K562 (cell line): ENCODE measurements at regions not wholly inside any gene's neighbourhood (a gene's known extent, or its start where the extent isn't known, plus 50 kb on each side); places are given as distances from the start of the nearest gene placed in this dataset.

ENCODE experiments used
- ATAC-seq: fragments of 200-7000 bp; cut with Tn5 transposase; 3 replicates; pipeline ENCODE4 v1.9.1; 2020; ENCODE audit warnings: moderate library complexity
- BruUV-seq: library from RNA; stranded (reverse); fragments of 400-500 nt; replicated peaks from 2 replicates; lab custom pipeline; 2021; lab: Mats Ljungman, UMichigan
- CTCF ChIA-PET: fragments of 300-600 bp; formaldehyde crosslinking; extraction: SDS; loops from one replicate; lab custom pipeline; 2021; ENCODE audit warnings: low intra/inter-chr PET ratio; lab: Yijun Ruan, JAX
- POLR2A ChIA-PET: fragments of 300-600, 350-650 bp; sonication (Branson Sonifier 250); formaldehyde crosslinking; extraction: SDS; loops from one replicate; lab custom pipeline; 2021; ENCODE audit warnings: antibody characterized with exemption, inconsistent platforms; lab: Yijun Ruan, JAX
- DNase-seq, 4 experiments: peaks; one replicate each; pipeline versions ENCODE4 v3.0.0 to v3.0.0-alpha.2; 2011 to 2018; ENCODE audit warnings: low spot score in 3 of 4, mixed read lengths in 3 of 4; ENCODE audit errors: extremely low read depth in 1 of 4
- FAIRE-seq: peaks from 2 replicates; lab custom pipeline; 2011; peaks lifted over from hg19 to GRCh38; lab: Jason Lieb, UNC
- H2AFZ ChIP-seq: 2 replicates; pipeline ENCODE4 v1.6.0; 2011; ENCODE audit warnings: low read depth, low read length, control low read depth, inconsistent platforms
- H3K27ac ChIP-seq: fragments of 200-600 bp; 3 replicates; pipeline ENCODE4 v1.8.0; 2011; ENCODE audit warnings: low read depth, mild to moderate bottlenecking, control low read depth, inconsistent platforms, low read length, moderate library complexity, mixed read lengths; ENCODE audit errors: extremely low read depth
- H3K27me3 ChIP-seq, 2 experiments: fragments of 300-600 bp in 1 of 2; 2 replicates in 1 of 2; 3 replicates in 1 of 2; pipeline versions ENCODE4 v1.6.0 to v1.8.0; 2011; ENCODE audit warnings: inconsistent platforms in 2 of 2, low read length in 2 of 2, mild to moderate bottlenecking in 1 of 2, mixed read lengths in 1 of 2, moderate library complexity in 1 of 2; ENCODE audit not compliant: control insufficient read depth in 2 of 2, insufficient read depth in 2 of 2
- H3K36me3 ChIP-seq: fragments of 300-600 bp; 3 replicates; pipeline ENCODE4 v1.8.0; 2011; ENCODE audit warnings: mild to moderate bottlenecking, low read length, inconsistent platforms; ENCODE audit not compliant: control insufficient read depth, insufficient read depth
- H3K4me1 ChIP-seq, 2 experiments: fragments of 200-600 bp in 1 of 2; replicated peaks in 1 of 2; 2 replicates in 1 of 2; 3 replicates in 1 of 2; pipeline versions ENCODE4 v1.5.1 to v1.8.0; 2011; ENCODE audit warnings: inconsistent platforms in 2 of 2, low read length in 2 of 2, mild to moderate bottlenecking in 1 of 2, mixed read lengths in 1 of 2, moderate library complexity in 1 of 2; ENCODE audit not compliant: control insufficient read depth in 2 of 2, insufficient read depth in 2 of 2
- H3K4me2 ChIP-seq: 2 replicates; pipeline ENCODE4 v1.6.1; 2011; ENCODE audit warnings: low read length, control low read depth, inconsistent platforms, mixed read lengths; ENCODE audit not compliant: insufficient read depth
- H3K4me3 ChIP-seq: fragments of 200-600 bp; sonication (generic), shearing (Covaris generic); 2 replicates; pipeline ENCODE4 v1.5.1; 2016; ENCODE audit warnings: control low read depth, inconsistent platforms
- H3K79me2 ChIP-seq: fragments of 200-600 bp; 3 replicates; pipeline ENCODE4 v1.8.0; 2011; ENCODE audit warnings: low read length, inconsistent platforms; ENCODE audit not compliant: control insufficient read depth, insufficient read depth
- H3K9ac ChIP-seq, 2 experiments: 2 replicates each; pipeline versions ENCODE4 v1.6.0 to v1.6.1; 2011; ENCODE audit warnings: low read depth in 2 of 2, low read length in 2 of 2, control low read depth in 1 of 2, inconsistent platforms in 1 of 2, mild to moderate bottlenecking in 1 of 2, mixed read lengths in 1 of 2; ENCODE audit not compliant: insufficient read depth in 1 of 2
- H3K9me1 ChIP-seq: one replicate; pipeline ENCODE4 v1.6.0; 2011; ENCODE audit warnings: inconsistent platforms, mild to moderate bottlenecking, low read length, moderate library complexity; ENCODE audit not compliant: control insufficient read depth, insufficient read depth
- H3K9me3 ChIP-seq: replicated peaks from 2 replicates; pipeline ENCODE4 v1.5.1; 2011; ENCODE audit warnings: low read depth, low read length, inconsistent platforms; ENCODE audit not compliant: control insufficient read depth, insufficient read depth
- H4K20me1 ChIP-seq: replicated peaks from 2 replicates; pipeline ENCODE4 v1.6.1; 2011; ENCODE audit warnings: low read length, inconsistent platforms, mixed read lengths; ENCODE audit not compliant: control insufficient read depth, insufficient read depth
- CREM ChIP-seq: IDR thresholded peaks from 2 replicates; pipeline ENCODE4 v1.6.1; 2014; ENCODE audit warnings: antibody characterized with exemption, low read depth
- EWSR1 ChIP-seq: fragments of 450-650 bp; IDR thresholded peaks from 2 replicates; pipeline ENCODE4 v1.6.1; 2018; ENCODE audit warnings: borderline replicate concordance, mild to moderate bottlenecking, low read depth, moderate library complexity; ENCODE audit not compliant: partially characterized antibody
- FOSL1 ChIP-seq: fragments of 200-800 bp; sonication (Bioruptor generic); conservative IDR thresholded peaks from 2 replicates; pipeline ENCODE4 v1.6.1; 2016; ENCODE audit warnings: missing genetic modification characterization, missing compliant biosample characterization
- GATAD2B ChIP-seq: fragments of 450-650 bp; IDR thresholded peaks from 2 replicates; pipeline ENCODE4 v1.6.1; 2017; ENCODE audit warnings: mild to moderate bottlenecking, borderline replicate concordance
- HDGF ChIP-seq: fragments of 450-650 bp; IDR thresholded peaks from 2 replicates; pipeline ENCODE4 v1.6.1; 2016
- HMG20A ChIP-seq: fragments of 450-650 bp; formaldehyde crosslinking; conservative IDR thresholded peaks from 2 replicates; pipeline ENCODE4 v1.4.0; 2020; ENCODE audit warnings: mild to moderate bottlenecking, mixed read lengths
- HMGN3 ChIP-seq: IDR thresholded peaks from 2 replicates; pipeline ENCODE4 v1.6.1; 2011; ENCODE audit warnings: borderline replicate concordance, low read depth, mild to moderate bottlenecking, mixed read lengths, low read length; ENCODE audit not compliant: insufficient read length; ENCODE audit errors: extremely low read depth
- HSF4 ChIP-seq: fragments of 250-450 bp; sonication (Bioruptor Pico); IDR thresholded peaks from 2 replicates; pipeline ENCODE4 v2.1.2; 2022; ENCODE audit warnings: mild to moderate bottlenecking, moderate library complexity, borderline replicate concordance
- MAX ChIP-seq: sonication (generic); formaldehyde crosslinking; IDR thresholded peaks from 2 replicates; pipeline ENCODE4 v1.9.0; 2022; ENCODE audit warnings: mild to moderate bottlenecking, missing genetic modification reagents
- MCM3 ChIP-seq: fragments of 450-650 bp; IDR thresholded peaks from 2 replicates; pipeline ENCODE4 v1.6.1; 2016
- NCOA4 ChIP-seq: fragments of 450-650 bp; IDR thresholded peaks from 2 replicates; pipeline ENCODE4 v1.6.1; 2018; ENCODE audit warnings: mild to moderate bottlenecking; ENCODE audit not compliant: partially characterized antibody
- NFRKB ChIP-seq: fragments of 450-650 bp; IDR thresholded peaks from 2 replicates; pipeline ENCODE4 v1.6.1; 2016; ENCODE audit warnings: low read depth
- OTX1 ChIP-seq: fragments of 450-650 bp; formaldehyde crosslinking; IDR thresholded peaks from 2 replicates; pipeline ENCODE4 v1.4.0; 2022; ENCODE audit warnings: mild to moderate bottlenecking
- RCOR1 ChIP-seq, 2 experiments: IDR thresholded peaks; 2 replicates each; pipeline ENCODE4 v1.6.1; 2012; ENCODE audit warnings: low read depth in 2 of 2, low read length in 2 of 2, borderline replicate concordance in 1 of 2, improper control_type of control experiment in 1 of 2
- TFAM ChIP-seq: fragments of 250-450 bp; sonication (Bioruptor Pico); conservative IDR thresholded peaks from 2 replicates; pipeline ENCODE4 v1.5.0; 2021; ENCODE audit warnings: mild to moderate bottlenecking, moderate library complexity
- TSC22D4 ChIP-seq: fragments of 450-650 bp; IDR thresholded peaks from 2 replicates; pipeline ENCODE4 v1.6.1; 2016; ENCODE audit warnings: missing genetic modification characterization, missing biosample characterization, control low read depth
- ZNF232 ChIP-seq: sonication (generic); formaldehyde crosslinking; IDR thresholded peaks from 2 replicates; pipeline ENCODE4 v1.8.0; 2022; ENCODE audit warnings: mild to moderate bottlenecking, missing genetic modification reagents
- ZNF79 ChIP-seq: fragments of 250-450 bp; sonication (Bioruptor Pico); IDR thresholded peaks from 2 replicates; pipeline ENCODE4 v1.4.0; 2020; ENCODE audit warnings: low read depth, mild to moderate bottlenecking, moderate library complexity
- in situ Hi-C: fragments of 300-500 bp; cut with MboI; formaldehyde crosslinking; loops from 4 replicates; pipeline ENCODE4 v1.15.0; 2018; ENCODE audit warnings: inconsistent platforms, mixed read lengths
- intact Hi-C: fragments of 100-400 bp; cut with micrococcal nuclease; formaldehyde crosslinking; loops from 2 replicates; pipeline ENCODE4 v1.14.2; 2022
- TF ChIP-seq, protein P1 (sequence below): fragments of 250-450 bp; sonication (Bioruptor Pico); IDR thresholded peaks from 2 replicates; pipeline ENCODE4 v1.4.0; 2020; ENCODE audit warnings: mild to moderate bottlenecking
- TF ChIP-seq, protein P2 (sequence below), 2 experiments: IDR thresholded peaks in 1 of 2; conservative IDR thresholded peaks in 1 of 2; 2 replicates each; pipeline ENCODE4 v1.6.1; 2016; ENCODE audit warnings: low read depth in 2 of 2, mild to moderate bottlenecking in 1 of 2, missing compliant biosample characterization in 1 of 2, missing genetic modification characterization in 1 of 2, moderate library complexity in 1 of 2

- TF ChIP-seq, protein P1, sequence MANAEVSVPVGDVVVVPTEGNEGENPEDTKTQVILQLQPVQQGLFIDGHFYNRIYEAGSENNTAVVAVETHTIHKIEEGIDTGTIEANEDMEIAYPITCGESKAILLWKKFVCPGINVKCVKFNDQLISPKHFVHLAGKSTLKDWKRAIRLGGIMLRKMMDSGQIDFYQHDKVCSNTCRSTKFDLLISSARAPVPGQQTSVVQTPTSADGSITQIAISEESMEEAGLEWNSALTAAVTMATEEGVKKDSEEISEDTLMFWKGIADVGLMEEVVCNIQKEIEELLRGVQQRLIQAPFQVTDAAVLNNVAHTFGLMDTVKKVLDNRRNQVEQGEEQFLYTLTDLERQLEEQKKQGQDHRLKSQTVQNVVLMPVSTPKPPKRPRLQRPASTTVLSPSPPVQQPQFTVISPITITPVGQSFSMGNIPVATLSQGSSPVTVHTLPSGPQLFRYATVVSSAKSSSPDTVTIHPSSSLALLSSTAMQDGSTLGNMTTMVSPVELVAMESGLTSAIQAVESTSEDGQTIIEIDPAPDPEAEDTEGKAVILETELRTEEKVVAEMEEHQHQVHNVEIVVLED (CRISPR knock-in tag) = no peak
- TF ChIP-seq ZNF232 (CRISPR knock-in tag) (no peak), CREM (no peak)
Observed at GRCh38 chr3:181533811-181534210, 177.9 kb upstream of the SOX2 start (continued).

- FAIRE-seq (no peak), ATAC-seq (no peak)
- H3K27ac ChIP-seq = no peak overlapping the region
- H3K79me2 ChIP-seq = no peaks in the 10 kb centered on the region
- H4K20me1 ChIP-seq = no peaks in the 10 kb centered on the region
- no peaks in the 10 kb centered on the region for H3K9me1 ChIP-seq
- no peaks in the 10 kb centered on the region for H3K27me3 ChIP-seq
- CTCF ChIA-PET = no interaction called here
- in situ Hi-C loops = no loop called here
- TF ChIP-seq, protein P2, sequence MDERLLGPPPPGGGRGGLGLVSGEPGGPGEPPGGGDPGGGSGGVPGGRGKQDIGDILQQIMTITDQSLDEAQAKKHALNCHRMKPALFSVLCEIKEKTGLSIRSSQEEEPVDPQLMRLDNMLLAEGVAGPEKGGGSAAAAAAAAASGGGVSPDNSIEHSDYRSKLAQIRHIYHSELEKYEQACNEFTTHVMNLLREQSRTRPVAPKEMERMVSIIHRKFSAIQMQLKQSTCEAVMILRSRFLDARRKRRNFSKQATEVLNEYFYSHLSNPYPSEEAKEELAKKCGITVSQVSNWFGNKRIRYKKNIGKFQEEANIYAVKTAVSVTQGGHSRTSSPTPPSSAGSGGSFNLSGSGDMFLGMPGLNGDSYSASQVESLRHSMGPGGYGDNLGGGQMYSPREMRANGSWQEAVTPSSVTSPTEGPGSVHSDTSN (CRISPR knock-in tag; IDR thresholded peaks at IDR 0.05; ENCODE audit: low read depth) = no peak
- TF ChIP-seq, protein P2 (tag; conservative IDR thresholded peaks at IDR 0.05; ENCODE audit: low read depth) = no peak
- TF ChIP-seq TFAM (CRISPR knock-in tag) = no peak
- no peak for TF ChIP-seq HDGF
- no peak for TF ChIP-seq HMGN3
- no peak for TF ChIP-seq GATAD2B
- TF ChIP-seq ZNF79 = no peak
- TF ChIP-seq OTX1 (CRISPR knock-in tag) = no peak
- no peak for TF ChIP-seq NFRKB
- no peak for TF ChIP-seq EWSR1
- no peak for TF ChIP-seq RCOR1 (IDR thresholded peaks at IDR 0.05; ENCODE audit: borderline replicate concordance in 1 of 2, low read depth in 2 of 2, low read length in 2 of 2)
- no peak for TF ChIP-seq MCM3
- no peak for TF ChIP-seq FOSL1 (tag)
- no peak for TF ChIP-seq NCOA4
- no peak for TF ChIP-seq HSF4 (CRISPR knock-in tag)
- TF ChIP-seq HMG20A (CRISPR knock-in tag) = no peak
- TF ChIP-seq TSC22D4 (tag) = no peak
- no peak for TF ChIP-seq MAX (CRISPR knock-in tag)
- TF ChIP-seq, all 486 proteins: peak for 0
- intact Hi-C loops = no loop called here
- no peaks in the 10 kb centered on the region for H3K36me3 ChIP-seq
- POLR2A ChIA-PET = no interaction called here
- H3K4me2 ChIP-seq = no peak overlapping the region
- H3K9ac ChIP-seq = no peak overlapping the region
- H2AFZ ChIP-seq = no peak overlapping the region
- DNase-seq = no peak
- BruUV-seq = no TSS peak
- H3K4me1 ChIP-seq = no peaks in the 10 kb centered on the region
- H3K9me3 ChIP-seq = no peaks in the 10 kb centered on the region
- H3K4me3 ChIP-seq = no peak overlapping the region
Observed at GRCh38 chr3:181530584-181530983, 181.1 kb upstream of the SOX2 start.
